ENCODE measurements at regions not wholly inside any gene's neighbourhood (a gene's known extent, or its start where the extent isn't known, plus 50 kb on each side); places are given as distances from the start of the nearest gene placed in this dataset.

DNA sequence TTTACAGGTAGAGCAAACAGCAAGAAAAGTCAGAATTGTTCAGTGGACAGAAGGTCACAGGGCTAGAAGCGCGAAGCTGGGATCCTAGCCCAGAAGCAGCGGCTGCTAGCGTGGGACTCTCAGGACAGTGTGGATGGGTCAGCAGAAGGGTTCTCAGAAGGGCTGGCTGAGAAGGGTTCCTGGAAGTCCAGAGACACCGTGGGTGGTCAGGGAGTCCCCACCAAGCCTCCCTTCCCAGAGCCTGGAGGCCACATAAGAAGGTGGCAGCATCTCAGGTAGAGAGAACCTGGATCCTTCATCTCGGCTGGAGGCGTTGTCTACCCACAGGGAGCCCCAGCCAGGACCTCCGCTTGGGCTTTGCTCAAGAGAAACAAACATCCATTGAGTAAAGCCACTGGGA, 696.3 kb downstream of the PTPRU start:
- Mint-ChIP-seq H3K27me3 (peaks cover 17% of the 10 kb centered on the region), H3K27ac (no peak overlapping the region), H3K36me3 (ENCODE audit: insufficient read depth) (no peaks in the 10 kb centered on the region), H3K9me3 (ENCODE audit: low read depth) (no peaks in the 10 kb centered on the region), H3K4me1 (ENCODE audit: low read depth) (peaks cover 5% of the 10 kb centered on the region), H3K4me3 (ENCODE audit: low read depth) (no peak overlapping the region)
- TF ChIP-seq, protein P1, sequence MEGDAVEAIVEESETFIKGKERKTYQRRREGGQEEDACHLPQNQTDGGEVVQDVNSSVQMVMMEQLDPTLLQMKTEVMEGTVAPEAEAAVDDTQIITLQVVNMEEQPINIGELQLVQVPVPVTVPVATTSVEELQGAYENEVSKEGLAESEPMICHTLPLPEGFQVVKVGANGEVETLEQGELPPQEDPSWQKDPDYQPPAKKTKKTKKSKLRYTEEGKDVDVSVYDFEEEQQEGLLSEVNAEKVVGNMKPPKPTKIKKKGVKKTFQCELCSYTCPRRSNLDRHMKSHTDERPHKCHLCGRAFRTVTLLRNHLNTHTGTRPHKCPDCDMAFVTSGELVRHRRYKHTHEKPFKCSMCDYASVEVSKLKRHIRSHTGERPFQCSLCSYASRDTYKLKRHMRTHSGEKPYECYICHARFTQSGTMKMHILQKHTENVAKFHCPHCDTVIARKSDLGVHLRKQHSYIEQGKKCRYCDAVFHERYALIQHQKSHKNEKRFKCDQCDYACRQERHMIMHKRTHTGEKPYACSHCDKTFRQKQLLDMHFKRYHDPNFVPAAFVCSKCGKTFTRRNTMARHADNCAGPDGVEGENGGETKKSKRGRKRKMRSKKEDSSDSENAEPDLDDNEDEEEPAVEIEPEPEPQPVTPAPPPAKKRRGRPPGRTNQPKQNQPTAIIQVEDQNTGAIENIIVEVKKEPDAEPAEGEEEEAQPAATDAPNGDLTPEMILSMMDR (IDR thresholded peaks at IDR 0.05; ENCODE audit: unreplicated experiment), result no peak
- no peak for DNase-seq (ENCODE audit: low spot score, unreplicated experiment)

DNA sequence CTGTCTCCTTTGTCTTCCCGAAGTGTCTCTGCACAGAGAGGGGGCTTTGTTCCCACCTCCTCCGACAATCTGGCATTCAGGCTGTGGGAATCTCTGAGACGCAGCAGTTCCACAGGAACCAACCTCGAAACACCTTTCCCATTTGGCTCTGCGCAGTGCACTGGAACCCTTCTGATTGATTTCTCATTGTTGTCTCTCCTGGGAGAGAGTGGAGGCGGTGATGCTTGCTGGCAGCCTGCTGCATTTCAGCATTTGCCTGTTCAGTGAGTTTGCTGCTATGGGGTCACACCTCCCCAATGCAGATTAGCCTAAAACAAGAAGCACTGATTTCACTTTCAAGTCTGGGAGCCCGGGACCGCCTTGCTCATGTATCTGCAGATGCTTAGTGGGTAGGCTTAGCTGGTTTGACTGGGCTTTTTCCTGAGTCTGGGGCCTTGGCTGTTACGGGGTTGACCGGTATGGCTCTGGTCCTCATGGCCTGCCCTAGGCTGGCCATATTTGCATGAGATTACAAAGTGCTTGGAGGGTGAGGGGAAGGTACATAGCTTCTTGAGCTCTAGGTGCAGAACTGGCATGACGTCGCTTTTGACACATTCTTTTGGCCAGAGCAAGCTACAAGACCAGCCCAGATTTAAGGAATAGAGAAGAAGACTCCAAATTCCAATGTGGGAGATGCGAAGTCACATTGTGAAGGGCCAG, 695.3 kb downstream of the PTPRU start:
- H3K4me3 Mint-ChIP-seq (ENCODE audit: low read depth), result no peak overlapping the region
- H3K27me3 Mint-ChIP-seq, result peaks cover 17% of the 10 kb centered on the region
- no peak overlapping the region for H3K27ac Mint-ChIP-seq
- H3K36me3 Mint-ChIP-seq (ENCODE audit: insufficient read depth), result no peaks in the 10 kb centered on the region
- H3K4me1 Mint-ChIP-seq (ENCODE audit: low read depth), result peaks cover 5% of the 10 kb centered on the region
- TF ChIP-seq, protein P1 (IDR thresholded peaks at IDR 0.05; ENCODE audit: unreplicated experiment), result no peak
- H3K9me3 Mint-ChIP-seq (ENCODE audit: low read depth), result no peaks in the 10 kb centered on the region
- DNase-seq (ENCODE audit: low spot score, unreplicated experiment), result no peak

DNA sequence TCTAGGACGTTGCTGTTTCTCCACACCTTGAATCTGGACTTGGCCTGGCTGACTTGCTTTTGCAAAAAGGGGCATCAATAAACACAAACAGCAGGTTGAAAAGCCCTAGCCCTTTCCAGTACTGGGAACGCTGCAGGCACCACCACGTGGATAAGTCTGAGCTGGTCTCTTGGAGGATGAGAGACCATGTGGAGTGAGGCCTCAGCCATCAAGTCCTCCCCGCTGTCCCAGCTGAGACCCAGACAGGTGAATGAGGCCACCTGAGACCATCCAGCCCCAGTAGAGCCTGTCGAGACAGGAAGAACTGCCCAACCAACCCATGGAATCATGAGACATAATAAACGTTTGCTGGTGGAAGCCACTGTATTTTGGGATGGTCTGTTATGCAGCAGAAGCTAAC, 688.7 kb downstream of the PTPRU start:
- H3K4me3 Mint-ChIP-seq (ENCODE audit: low read depth), result no peak overlapping the region
- TF ChIP-seq, protein P1 (IDR thresholded peaks at IDR 0.05; ENCODE audit: unreplicated experiment), result no peak
- H3K4me1 Mint-ChIP-seq (ENCODE audit: low read depth), result peaks cover 4% of the 10 kb centered on the region
- H3K27me3 Mint-ChIP-seq, result peaks cover 5% of the 10 kb centered on the region
- DNase-seq (ENCODE audit: low spot score, unreplicated experiment), result no peak
- H3K9me3 Mint-ChIP-seq (ENCODE audit: low read depth), result no peaks in the 10 kb centered on the region
- H3K36me3 Mint-ChIP-seq (ENCODE audit: insufficient read depth), result no peaks in the 10 kb centered on the region
- H3K27ac Mint-ChIP-seq, result no peak overlapping the region

DNA sequence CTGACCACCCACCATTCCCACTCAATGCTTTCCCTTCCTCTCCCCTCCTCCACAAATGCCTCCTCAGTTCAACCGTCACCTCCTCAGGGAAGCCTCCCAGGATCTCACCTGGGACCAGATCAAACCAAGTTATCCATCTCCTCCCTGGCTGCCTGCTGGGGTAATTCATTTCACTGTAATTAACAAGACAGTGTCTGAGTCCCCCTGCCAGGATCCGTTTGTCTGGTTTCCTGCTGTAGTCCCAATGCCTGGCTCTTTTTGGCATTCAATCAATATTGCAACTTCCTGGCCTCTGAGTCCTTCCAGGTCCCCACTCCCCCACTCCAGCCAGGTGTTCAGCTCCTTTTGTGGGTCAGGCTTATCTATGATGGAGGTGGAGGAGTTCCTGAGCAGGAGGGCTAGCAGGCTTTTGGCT, 687.7 kb downstream of the PTPRU start:
- no peaks in the 10 kb centered on the region for H3K36me3 Mint-ChIP-seq (ENCODE audit: insufficient read depth)
- no peak for DNase-seq (ENCODE audit: low spot score, unreplicated experiment)
- peaks cover 4% of the 10 kb centered on the region for H3K4me1 Mint-ChIP-seq (ENCODE audit: low read depth)
- peaks cover 5% of the 10 kb centered on the region for H3K27me3 Mint-ChIP-seq
- H3K4me3 Mint-ChIP-seq (ENCODE audit: low read depth), result no peak overlapping the region
- H3K27ac Mint-ChIP-seq, result no peak overlapping the region
- no peaks in the 10 kb centered on the region for H3K9me3 Mint-ChIP-seq (ENCODE audit: low read depth)
- TF ChIP-seq, protein P1 (IDR thresholded peaks at IDR 0.05; ENCODE audit: unreplicated experiment), result no peak

DNA sequence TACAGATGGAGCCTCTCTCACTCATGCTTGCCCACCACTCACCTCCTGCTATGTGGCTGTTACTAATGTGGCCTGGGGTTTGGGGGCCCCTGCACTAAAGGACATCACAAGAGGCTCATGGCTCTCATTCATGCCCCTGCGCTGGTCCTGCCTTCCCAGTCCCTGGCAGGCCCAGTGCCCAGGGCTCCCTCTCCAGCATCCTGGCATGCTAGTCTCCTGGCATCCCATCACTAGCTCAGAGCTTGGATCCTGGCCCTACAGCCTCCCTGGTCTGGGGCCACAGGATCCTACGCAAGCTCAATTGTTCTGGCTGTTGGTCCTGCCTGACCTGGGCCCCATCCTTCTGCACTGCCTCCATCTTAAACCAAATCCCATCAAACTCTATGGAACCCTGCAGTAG, 685.4 kb downstream of the PTPRU start:
- H3K36me3 Mint-ChIP-seq (ENCODE audit: insufficient read depth), result no peaks in the 10 kb centered on the region
- no peak overlapping the region for H3K27ac Mint-ChIP-seq

More for the DNA sequence above, 685.4 kb downstream of the PTPRU start:
- Mint-ChIP-seq H3K4me3 (ENCODE audit: low read depth) (no peak overlapping the region), H3K27me3 (peaks cover 3% of the 10 kb centered on the region), H3K4me1 (ENCODE audit: low read depth) (peaks cover 4% of the 10 kb centered on the region), H3K9me3 (ENCODE audit: low read depth) (no peaks in the 10 kb centered on the region)
- TF ChIP-seq, protein P1 (IDR thresholded peaks at IDR 0.05; ENCODE audit: unreplicated experiment), result no peak
- no peak for DNase-seq (ENCODE audit: low spot score, unreplicated experiment)

Data from progenitor cell of endocrine pancreas (in vitro differentiated cells).